Hepatocyte (in vitro differentiated cells): ENCODE measurements at regions not wholly inside any gene's neighbourhood (a gene's known extent, or its start where the extent isn't known, plus 50 kb on each side); places are given as distances from the start of the nearest gene placed in this dataset.

Experiments used
- DNase-seq: peaks from one replicate; pipeline ENCODE4 v3.0.0-alpha.2; 2016; ENCODE audit warnings: low spot score
- H2AFZ ChIP-seq: fragments of 200-600 bp; sonication (generic); 2 replicates; pipeline ENCODE4 v1.6.0; 2016; ENCODE audit warnings: antibody characterized with exemption, mild to moderate bottlenecking
- H3K27ac ChIP-seq: fragments of 200-600 bp; sonication (generic); 2 replicates; pipeline ENCODE4 v1.5.1; 2016; ENCODE audit warnings: mild to moderate bottlenecking
- H3K27me3 ChIP-seq: fragments of 200-600 bp; sonication (generic); 2 replicates; pipeline ENCODE4 v1.6.1; 2016
- H3K36me3 ChIP-seq: fragments of 200-600 bp; sonication (generic); replicated peaks from 2 replicates; pipeline ENCODE4 v1.5.1; 2016; ENCODE audit warnings: low read depth; ENCODE audit not compliant: insufficient read depth
- H3K4me1 ChIP-seq: fragments of 200-600 bp; sonication (generic); 2 replicates; pipeline ENCODE4 v1.5.1; 2016; ENCODE audit warnings: mild to moderate bottlenecking, moderate library complexity; ENCODE audit not compliant: insufficient read depth
- H3K4me2 ChIP-seq: fragments of 200-600 bp; sonication (generic); 2 replicates; pipeline ENCODE4 v1.6.0; 2016
- H3K4me3 ChIP-seq: fragments of 200-600 bp; sonication (generic); 2 replicates; pipeline ENCODE4 v1.5.1; 2016; ENCODE audit warnings: mild to moderate bottlenecking
- H3K79me2 ChIP-seq: fragments of 200-600 bp; sonication (generic); 2 replicates; pipeline ENCODE4 v1.6.0; 2017; ENCODE audit warnings: mild to moderate bottlenecking
- H3K9me2 ChIP-seq: fragments of 200-600 bp; sonication (generic); replicated peaks from 2 replicates; pipeline ENCODE4 v1.6.0; 2017; ENCODE audit warnings: mild to moderate bottlenecking; ENCODE audit not compliant: insufficient read depth
- H3K9me3 ChIP-seq: fragments of 200-600 bp; sonication (generic); 2 replicates; pipeline ENCODE4 v1.5.1; 2016; ENCODE audit warnings: low read depth, mild to moderate bottlenecking
- H4K20me1 ChIP-seq: fragments of 200-600 bp; sonication (generic); 2 replicates; pipeline ENCODE4 v1.6.0; 2016; ENCODE audit warnings: mild to moderate bottlenecking; ENCODE audit not compliant: insufficient read depth, poor library complexity, severe bottlenecking
- EZH2 ChIP-seq: fragments of 200-600 bp; sonication (generic); IDR thresholded peaks from 2 replicates; pipeline ENCODE4 v1.6.1; 2016; ENCODE audit warnings: antibody characterized with exemption, mild to moderate bottlenecking, borderline replicate concordance
- EZH2phosphoT487 ChIP-seq: fragments of 200-600 bp; sonication (generic); IDR thresholded peaks from one replicate; pipeline ENCODE4 v1.6.1; 2018; ENCODE audit warnings: antibody characterized with exemption, mild to moderate bottlenecking, low read depth, moderate library complexity; ENCODE audit not compliant: unreplicated experiment, severe bottlenecking
- WGBS: methylation state at CpG from one replicate; pipeline ENCODE4 v1.1.6; 2016; ENCODE audit warnings: low lambda C conversion rate; ENCODE audit errors: missing lambda C conversion rate; 5-methylcytosine and 5-hydroxymethylcytosine counted together
- TF ChIP-seq, protein P1 (sequence below): fragments of 200-600 bp; sonication (generic); IDR thresholded peaks from 2 replicates; pipeline ENCODE4 v1.5.1; 2016; ENCODE audit warnings: antibody characterized with exemption, mild to moderate bottlenecking; ENCODE audit not compliant: poor library complexity

DNA sequence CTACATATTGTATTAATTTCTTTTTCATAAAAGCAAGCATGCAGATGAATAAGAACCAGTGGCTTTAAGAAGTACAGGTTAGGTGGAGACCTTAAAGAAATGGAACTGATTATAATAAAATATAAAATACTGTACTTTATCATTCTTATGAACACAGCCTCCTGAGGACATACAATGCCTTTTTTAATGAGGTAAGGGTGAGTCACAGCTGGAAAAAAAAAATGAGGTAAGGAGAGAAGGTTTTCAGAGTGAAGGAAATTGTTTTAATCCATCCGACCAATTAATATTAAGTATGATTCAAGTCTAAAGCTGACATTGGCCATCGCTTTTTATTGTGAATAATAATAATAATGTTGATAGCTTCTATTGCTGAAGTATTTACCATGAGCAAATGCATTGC is 170.3 kb upstream of the SOX2 start:
- H3K9me3 ChIP-seq: no peaks in the 10 kb centered on the region
- WGBS: 95% methylated on average over 2 of the region's 2 CpGs
- TF ChIP-seq, protein P1, sequence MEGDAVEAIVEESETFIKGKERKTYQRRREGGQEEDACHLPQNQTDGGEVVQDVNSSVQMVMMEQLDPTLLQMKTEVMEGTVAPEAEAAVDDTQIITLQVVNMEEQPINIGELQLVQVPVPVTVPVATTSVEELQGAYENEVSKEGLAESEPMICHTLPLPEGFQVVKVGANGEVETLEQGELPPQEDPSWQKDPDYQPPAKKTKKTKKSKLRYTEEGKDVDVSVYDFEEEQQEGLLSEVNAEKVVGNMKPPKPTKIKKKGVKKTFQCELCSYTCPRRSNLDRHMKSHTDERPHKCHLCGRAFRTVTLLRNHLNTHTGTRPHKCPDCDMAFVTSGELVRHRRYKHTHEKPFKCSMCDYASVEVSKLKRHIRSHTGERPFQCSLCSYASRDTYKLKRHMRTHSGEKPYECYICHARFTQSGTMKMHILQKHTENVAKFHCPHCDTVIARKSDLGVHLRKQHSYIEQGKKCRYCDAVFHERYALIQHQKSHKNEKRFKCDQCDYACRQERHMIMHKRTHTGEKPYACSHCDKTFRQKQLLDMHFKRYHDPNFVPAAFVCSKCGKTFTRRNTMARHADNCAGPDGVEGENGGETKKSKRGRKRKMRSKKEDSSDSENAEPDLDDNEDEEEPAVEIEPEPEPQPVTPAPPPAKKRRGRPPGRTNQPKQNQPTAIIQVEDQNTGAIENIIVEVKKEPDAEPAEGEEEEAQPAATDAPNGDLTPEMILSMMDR: no peak
- no peak for TF ChIP-seq EZH2phosphoT487
- no peak for TF ChIP-seq EZH2
- H3K36me3 ChIP-seq: no peaks in the 10 kb centered on the region
- H3K27me3 ChIP-seq: no peaks in the 10 kb centered on the region
- H2AFZ ChIP-seq: no peak overlapping the region
- H4K20me1 ChIP-seq: no peaks in the 10 kb centered on the region
- H3K27ac ChIP-seq: no peak overlapping the region
- no peaks in the 10 kb centered on the region for H3K79me2 ChIP-seq
- no peak overlapping the region for H3K4me2 ChIP-seq
- no peaks in the 10 kb centered on the region for H3K4me1 ChIP-seq
- no peaks in the 10 kb centered on the region for H3K9me2 ChIP-seq
- H3K4me3 ChIP-seq: no peak overlapping the region
- DNase-seq: no peak

DNA sequence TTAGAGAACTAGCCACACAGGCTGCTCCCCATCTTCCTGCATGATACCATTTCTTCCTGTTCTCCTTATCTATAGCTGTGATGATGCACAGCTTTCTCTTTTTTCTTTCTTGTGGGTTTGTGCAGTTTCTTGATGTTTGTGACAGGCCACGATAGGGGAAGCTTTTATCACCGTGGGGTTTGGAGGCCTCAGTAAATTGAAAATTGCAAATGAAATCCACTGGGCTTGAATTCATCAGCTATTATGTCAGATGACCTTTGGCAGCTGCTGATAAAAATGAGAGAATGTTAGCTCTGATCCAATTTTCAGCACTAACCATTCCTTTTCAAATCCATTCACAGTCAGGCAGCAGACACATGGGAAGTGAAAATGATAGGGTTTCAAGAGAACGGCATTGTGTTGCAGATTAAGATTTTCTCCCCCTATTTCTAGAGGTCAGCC is 176.9 kb upstream of the SOX2 start:
- Histone ChIP-seq H3K4me1 (no peaks in the 10 kb centered on the region), H3K4me2 (no peak overlapping the region), H3K27me3 (no peaks in the 10 kb centered on the region), H3K27ac (no peak overlapping the region), H3K9me3 (no peaks in the 10 kb centered on the region), H3K4me3 (no peak overlapping the region), H3K36me3 (no peaks in the 10 kb centered on the region), H3K9me2 (no peaks in the 10 kb centered on the region), H2AFZ (no peak overlapping the region), H3K79me2 (no peaks in the 10 kb centered on the region), H4K20me1 (no peaks in the 10 kb centered on the region)
- no peak for DNase-seq
- 11% methylated on average over 3 of the region's 3 CpGs for WGBS
- TF ChIP-seq EZH2: no peak
- TF ChIP-seq, protein P1: no peak
- TF ChIP-seq EZH2phosphoT487: no peak

DNA sequence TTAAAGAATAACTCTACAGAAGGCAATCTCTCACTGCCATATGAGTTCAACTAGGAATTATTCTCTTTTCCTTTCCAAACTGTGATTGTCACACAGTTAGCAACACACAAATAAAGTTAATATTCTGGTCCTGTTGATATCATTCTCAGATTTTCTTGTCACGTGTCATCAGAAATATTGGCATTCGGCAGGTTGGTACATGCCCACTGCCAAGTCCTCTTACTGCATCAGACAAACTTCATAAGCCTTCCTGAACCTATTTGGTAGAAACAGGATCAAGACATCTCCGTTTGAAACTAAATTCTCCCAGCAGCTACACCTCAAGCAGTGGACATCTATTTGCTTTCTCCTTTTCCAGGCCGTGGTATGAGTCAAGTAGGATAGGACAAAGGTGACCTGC is 177.9 kb upstream of the SOX2 start:
- WGBS: 71% methylated on average over 4 of the region's 4 CpGs
- no peaks in the 10 kb centered on the region for H3K27me3 ChIP-seq
- no peak overlapping the region for H3K4me2 ChIP-seq
- H4K20me1 ChIP-seq: no peaks in the 10 kb centered on the region
- H2AFZ ChIP-seq: no peak overlapping the region
- H3K4me3 ChIP-seq: no peak overlapping the region
- no peak overlapping the region for H3K27ac ChIP-seq
- TF ChIP-seq, protein P1: no peak
- TF ChIP-seq EZH2phosphoT487: no peak
- no peak for TF ChIP-seq EZH2
- DNase-seq: no peak
- H3K36me3 ChIP-seq: no peaks in the 10 kb centered on the region
- no peaks in the 10 kb centered on the region for H3K9me3 ChIP-seq
- no peaks in the 10 kb centered on the region for H3K79me2 ChIP-seq
- no peaks in the 10 kb centered on the region for H3K9me2 ChIP-seq
- H3K4me1 ChIP-seq: no peaks in the 10 kb centered on the region

DNA sequence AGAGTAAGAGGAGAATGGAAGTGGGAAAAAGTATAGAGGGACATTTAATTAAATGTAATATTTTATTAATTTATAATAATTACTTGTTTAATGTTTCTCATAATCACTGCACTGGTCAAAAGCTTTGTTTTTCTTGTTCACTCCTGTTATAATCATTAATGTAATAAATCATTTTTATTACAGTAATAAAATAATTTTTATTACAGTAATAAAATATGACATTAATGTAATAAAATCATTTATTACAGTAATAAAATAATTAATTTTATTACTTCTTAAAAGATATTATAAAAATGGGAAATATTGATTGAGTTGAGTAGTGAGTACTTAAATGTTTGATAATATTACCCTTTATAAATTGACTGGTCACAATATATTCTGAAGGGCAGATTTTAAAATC is 181.1 kb upstream of the SOX2 start:
- TF ChIP-seq EZH2 (no peak), EZH2phosphoT487 (no peak)
- TF ChIP-seq, protein P1: no peak
- Histone ChIP-seq H3K9me3 (no peaks in the 10 kb centered on the region), H4K20me1 (no peaks in the 10 kb centered on the region), H3K4me2 (no peak overlapping the region), H3K36me3 (no peaks in the 10 kb centered on the region), H3K27ac (no peak overlapping the region), H3K4me3 (no peak overlapping the region), H3K9me2 (no peaks in the 10 kb centered on the region), H3K27me3 (no peaks in the 10 kb centered on the region), H2AFZ (no peak overlapping the region), H3K4me1 (no peaks in the 10 kb centered on the region), H3K79me2 (no peaks in the 10 kb centered on the region)
- DNase-seq: no peak
